MV-4-11 (cell line): ENCODE measurements at regions not wholly inside any gene's neighbourhood (a gene's known extent, or its start where the extent isn't known, plus 50 kb on each side); places are given as distances from the start of the nearest gene placed in this dataset.

Experiments
- DNase-seq: peaks from one replicate; lab custom pipeline; 2025; lab: John Stamatoyannopoulos, UW

DNA sequence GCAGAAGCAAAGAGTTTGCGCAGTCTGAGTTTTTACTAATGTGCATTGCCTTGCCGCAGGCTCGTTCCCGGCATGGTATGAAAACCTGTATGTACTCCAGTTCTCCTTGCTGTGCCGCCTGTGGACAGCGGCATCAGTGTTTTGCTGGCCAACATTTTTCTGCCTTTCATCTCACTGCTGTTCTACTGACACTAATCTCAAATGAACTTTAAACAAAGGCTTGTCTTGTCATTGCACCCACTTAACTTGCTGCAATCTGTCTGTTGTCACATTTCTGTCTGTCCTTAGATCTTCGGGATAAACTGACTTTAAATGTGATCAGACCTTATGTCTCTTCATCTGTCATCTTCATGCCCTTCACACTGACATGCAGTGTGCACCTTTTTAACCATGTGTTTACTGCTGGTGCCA is 71.7 kb upstream of the ZNRF2 start:
- no peak for DNase-seq

DNA sequence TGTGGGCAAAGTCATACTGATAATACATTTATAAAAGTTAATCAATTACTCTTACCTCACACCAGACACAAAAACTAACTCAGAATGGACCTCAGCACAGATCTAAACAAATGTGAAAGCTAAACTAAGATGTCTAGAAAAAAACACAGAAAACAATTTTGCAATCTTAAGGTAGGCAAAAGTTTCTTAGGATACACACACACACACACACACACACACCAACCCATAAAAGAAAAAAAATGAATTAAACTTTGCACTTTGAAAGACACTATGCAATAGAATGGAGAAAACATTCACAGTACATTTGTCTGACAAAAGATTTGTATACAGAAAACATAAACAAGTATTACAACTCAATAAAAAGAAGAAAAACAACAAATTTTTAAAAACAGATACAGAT is 70.8 kb upstream of the ZNRF2 start:
- DNase-seq = no peak

DNA sequence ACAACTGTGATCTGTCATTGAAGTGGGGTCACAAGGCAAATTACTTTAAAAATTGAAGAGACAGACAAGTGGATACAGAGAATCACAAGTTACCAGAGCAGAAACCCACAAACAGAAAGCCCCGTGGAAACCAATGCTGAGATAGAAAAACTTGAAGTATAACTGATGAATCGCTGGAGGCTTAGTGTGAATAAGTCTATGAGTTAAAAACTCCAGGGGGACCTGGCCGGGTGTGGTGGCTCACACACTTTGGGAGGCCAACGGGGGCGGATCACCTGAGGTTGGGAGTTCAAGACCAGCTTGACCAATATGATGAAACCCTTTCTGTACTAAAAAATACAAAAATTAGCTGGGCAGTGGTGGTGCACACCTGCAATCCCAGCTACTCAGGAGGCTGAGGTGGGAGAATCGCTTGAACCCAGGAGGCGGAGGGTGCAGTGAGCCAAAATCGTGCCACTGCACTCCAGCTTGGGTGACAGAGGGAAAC is 69.7 kb upstream of the ZNRF2 start:
- no peak for DNase-seq

DNA sequence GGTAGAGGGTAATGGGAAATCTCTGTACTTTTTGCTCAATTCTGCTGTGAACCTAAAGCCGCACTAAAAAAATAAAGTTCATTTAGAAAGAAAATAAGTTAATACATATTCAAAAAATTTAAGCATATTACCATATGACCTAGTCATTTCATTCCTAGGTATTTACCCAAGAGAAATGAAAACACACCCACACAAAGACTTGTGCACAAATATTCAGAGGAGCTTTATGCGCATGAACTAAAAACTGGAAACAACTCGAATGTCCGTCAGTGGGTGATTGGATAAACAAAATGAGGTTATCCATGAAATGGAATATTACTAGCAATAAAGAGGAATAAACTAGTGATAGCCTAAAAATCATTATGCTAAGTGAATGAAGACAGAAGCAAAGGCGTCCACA is 62.6 kb upstream of the ZNRF2 start:
- DNase-seq = no peak

DNA sequence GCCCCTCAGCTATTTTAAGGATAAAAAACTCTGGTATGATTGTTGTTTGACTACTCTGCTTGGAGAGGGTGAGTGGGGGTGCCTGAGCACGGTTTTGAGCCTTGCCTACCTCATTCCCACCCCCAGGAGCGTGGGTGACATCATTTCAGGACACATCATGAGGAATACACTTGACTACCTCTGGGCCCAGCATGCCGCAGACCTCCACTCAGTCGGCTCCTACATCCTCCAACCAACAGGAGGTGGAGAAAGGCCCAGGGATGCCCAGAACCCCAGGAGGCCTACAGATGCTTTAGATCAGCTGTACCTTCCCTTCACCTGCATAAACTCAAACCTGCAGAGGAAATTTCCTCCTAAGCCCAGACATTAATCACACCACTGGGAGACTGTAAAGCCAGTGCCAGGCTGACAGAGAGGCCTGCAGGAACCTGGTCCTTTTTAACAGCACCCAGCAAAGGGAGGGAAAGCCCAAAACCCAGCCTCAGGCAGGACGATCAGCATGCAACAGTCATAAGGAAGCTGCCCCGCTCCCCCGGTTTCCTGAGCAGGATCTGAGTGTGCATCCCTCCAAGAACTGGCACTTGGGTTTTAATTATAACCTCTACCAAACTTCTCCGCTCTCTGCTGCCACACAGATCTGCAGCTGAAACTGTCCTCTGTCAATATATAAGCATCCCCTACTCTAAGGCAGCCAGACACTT is 61.7 kb upstream of the ZNRF2 start:
- DNase-seq = no peak

DNA sequence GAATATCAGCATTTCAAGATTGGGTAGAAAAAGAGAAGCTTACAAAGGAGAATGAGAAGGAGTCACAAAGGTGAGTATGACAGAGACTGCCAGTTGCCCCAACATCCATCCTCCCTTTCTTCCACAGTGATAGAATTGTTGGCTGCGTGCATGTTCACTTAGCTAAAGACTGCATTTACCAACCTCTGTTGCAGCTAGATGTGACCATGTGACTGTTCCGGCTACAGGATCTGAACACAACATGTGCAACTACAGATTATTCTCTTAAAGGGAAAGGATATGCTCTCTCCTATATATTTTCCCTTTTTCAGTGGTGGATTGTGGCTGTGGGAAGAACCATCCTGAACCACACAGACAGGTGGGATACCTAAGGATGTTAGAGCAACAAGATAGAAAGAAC is 60.5 kb upstream of the ZNRF2 start:
- DNase-seq = no peak

DNA sequence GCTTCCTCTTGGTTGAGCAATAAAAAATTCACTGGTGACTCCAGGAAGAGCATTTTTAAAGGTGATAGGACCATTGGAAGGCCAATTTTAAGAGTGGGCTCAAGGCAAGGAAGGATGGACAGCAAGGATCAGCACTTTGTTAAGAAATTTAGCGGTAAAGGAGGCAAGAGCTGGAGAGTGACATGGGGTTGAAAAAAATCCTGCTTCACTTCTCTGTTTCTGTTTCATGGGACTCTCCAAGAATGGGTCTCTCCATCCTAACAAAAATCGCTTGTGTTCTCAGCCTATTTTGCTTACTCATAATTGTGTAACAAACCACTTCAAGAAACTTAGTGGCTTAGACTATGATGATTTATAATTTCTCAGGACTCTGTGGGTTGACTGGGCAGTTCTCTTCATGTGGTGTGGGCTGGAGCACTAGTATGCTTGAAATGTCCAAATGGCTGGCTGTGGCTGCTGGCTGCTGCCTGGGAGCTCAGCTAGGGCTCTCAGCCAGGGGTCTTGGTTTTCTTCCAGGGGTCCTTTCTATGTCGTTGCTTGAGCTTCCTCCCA is 59.8 kb upstream of the ZNRF2 start:
- peak; percentile 99 for DNase-seq

DNA sequence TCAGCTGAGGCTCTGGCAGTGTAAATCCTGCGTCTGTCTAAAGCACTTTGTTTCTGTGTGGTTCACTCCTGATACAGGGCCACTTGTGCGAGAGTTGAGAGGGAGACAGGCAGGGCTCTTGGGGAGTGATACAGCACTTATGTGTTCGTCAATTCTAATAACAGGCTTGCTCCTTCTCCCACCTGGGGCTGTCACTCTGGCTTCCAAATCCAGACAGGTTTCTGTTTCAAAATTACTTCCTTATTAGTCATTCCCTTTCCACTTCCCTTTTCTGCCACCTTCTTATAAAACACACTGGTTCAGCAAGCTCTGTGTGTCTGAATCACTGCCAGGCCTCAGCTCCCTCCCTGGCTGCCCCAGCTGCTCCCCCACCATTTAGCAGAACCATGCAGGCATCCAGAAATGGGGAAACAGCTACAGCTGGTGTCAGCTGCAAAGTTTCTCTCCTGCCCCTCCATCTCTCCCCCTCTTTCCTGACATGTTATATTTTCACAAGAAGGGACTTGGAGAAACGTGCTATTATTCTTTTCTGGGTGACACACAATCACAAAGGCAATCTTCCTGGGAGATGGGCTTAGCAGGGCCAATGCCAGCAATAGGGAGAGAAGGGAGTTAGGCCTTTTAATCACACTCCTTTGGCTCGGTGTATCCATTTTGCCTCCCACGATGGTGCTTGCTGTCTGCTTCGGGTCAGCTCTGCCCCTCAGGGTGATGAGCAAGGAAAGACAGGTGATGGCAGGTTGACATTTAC is 58.4 kb upstream of the ZNRF2 start:
- peak; percentile 100 for DNase-seq

DNA sequence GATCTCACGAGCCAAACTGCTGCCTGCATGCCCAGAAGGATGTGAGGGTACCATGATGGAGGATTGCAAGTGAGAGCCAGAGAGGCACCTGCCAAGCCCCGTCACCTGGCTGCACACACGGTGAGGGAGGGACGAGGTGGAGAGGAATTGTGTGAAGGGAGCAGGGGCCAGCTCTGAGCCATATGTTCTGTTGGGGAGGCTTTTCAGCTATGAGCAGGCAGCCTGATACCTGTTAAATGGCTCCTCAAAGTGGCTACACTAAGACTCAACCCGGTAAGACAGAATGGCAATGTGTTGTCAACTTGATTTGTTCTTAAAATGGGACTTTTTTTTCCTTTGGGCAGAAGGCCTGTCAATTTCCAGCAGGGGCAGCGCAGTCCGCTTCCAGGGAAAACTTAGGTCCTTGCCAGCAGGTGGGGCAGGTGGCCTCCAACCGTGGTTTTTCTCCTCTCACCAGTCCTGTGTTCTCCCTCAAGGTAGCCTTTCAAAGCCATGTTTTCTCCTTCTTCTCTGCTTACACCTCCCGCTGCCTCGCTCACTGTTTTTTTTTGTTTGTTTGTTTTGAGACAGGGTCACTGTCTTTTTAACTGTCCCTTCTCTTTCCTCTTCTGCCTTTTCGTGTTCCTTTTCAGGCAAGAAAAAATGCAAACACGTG is 57.7 kb upstream of the ZNRF2 start:
- DNase-seq = no peak

DNA sequence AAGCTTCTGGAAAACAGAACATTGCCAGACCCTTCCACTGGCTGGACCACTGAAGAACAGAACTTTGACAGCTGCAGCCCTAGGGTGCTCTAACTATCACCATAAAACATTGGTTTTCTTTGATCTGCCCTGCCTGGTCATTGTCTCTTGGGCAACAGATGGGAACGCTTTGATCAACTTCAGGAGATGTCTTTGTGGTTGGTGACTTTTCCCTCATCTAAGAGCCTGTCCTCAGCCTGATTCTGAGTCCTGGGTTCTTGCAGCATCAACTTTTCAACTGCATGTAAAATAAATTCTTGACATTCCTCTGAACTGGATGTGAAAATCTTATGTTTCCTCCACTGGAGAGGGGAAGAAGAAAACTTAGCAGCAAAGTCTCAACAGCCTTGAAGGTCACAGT is 53.1 kb upstream of the ZNRF2 start:
- no peak for DNase-seq

DNA sequence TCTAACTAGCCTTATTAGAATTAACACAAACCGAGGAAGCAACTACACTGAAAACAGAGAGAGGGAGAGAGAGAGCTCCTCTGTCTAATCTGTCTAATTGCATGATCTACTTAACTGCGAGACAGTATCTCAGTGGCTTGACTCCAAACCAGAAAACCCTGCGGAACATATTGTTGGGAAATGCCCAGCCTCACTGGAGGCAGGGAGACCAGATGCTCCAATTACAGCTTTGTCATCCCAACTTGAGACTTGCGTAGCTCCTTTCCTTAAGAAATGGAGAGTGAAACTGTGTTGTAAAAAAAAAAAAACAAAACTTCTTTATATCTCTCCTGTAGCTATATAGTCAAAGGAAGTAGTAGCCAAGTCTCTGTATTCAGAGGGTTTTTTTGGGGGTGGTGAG is 52.0 kb upstream of the ZNRF2 start:
- DNase-seq = no peak
